GM18517 (cell line): ENCODE measurements at regions not wholly inside any gene's neighbourhood (a gene's known extent, or its start where the extent isn't known, plus 50 kb on each side); places are given as distances from the start of the nearest gene placed in this dataset.
"Not testable (repeated sequence)": the region's sequence is repeated elsewhere in the genome, so short reads cannot be mapped to it uniquely, and the experiment has no call there.

ENCODE experiments used
- ATAC-seq: cut with Tn5 transposase; IDR thresholded peaks from one replicate; pipeline ENCODE4 v1.9.1; 2021; ENCODE audit warnings: mild to moderate bottlenecking, moderate library complexity; ENCODE audit not compliant: unreplicated experiment

GRCh38 chr3:106425026-106425425, 556.2 kb upstream of the CBLB start:
- ATAC-seq = no peak

GRCh38 chr3:106425916-106426315, 557.1 kb upstream of the CBLB start:
- ATAC-seq = no peak

DNA sequence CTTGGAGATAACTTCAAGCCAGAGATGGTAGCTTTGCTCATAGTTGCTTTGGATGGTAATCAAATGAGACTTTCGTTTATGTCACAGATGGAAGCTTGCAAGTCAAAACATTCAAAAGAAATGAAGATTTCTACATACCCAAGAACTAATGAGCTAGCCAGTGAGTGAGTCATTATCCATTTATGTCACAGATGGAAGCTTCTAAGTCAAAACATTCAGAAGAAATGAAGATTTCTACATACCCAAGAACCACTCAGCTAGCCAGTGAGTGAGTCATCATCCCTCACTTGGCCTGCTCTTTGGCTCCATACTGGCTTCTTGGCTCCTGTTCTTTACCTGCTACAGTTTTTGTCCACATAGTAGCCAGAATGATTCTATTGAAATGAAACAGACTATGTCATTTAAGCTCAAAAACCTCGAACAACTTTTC, 559.8 kb upstream of the CBLB start:
- ATAC-seq = no peak

GRCh38 chr3:106431721-106432120, 562.9 kb upstream of the CBLB start:
- no peak for ATAC-seq

DNA sequence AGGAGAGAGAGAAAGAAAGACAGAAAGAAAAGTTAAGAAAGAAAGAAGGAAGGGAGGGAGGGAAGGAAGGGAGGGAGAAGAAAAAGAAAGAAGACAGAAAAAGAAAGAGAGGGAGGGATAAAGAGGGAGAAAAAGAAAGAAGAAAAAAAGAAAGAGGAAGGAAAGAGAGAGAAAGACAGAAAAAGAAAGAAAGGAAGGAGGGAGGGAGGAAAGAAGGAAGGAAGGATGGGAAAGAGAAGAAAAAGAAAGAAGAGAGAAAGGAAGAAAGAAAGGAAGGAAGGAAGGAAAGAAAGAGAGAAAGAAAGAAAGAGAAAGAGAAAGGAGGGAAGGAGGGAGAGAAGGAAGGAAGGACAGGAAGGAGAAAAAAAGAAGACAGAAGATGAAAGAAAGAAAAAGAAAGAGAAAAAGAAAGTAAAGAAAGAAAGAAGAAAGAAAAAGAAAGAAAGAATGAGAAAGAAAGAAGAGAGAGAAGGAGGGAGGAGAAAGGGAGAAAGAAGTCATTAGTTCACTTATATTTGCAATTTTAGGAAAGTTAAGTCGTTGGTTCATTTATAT, 567.2 kb upstream of the CBLB start:
- ATAC-seq = no peak

DNA sequence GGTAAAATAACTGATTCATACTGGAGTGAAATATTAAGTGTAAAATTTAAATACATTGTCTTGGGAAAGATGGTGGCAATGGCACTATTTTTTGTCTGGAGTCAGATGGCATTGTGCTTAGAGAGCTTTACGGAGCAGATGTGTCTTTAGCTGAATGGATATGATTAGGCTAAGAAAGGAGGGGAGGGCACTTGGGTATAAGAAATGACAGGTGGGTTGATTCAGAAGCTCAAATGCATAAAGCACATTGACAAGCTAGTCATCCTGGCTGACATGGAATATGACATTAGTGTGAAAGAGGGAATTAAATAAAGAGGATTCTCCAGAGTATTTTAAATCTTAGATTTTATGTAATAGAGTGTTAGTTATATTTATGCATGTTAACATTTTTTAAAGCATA, 570.1 kb upstream of the CBLB start:
- ATAC-seq = no peak

GRCh38 chr3:106440672-106441071, 571.9 kb upstream of the CBLB start:
- ATAC-seq = no peak

GRCh38 chr3:106446271-106446670, 577.5 kb upstream of the CBLB start:
- no peak for ATAC-seq

DNA sequence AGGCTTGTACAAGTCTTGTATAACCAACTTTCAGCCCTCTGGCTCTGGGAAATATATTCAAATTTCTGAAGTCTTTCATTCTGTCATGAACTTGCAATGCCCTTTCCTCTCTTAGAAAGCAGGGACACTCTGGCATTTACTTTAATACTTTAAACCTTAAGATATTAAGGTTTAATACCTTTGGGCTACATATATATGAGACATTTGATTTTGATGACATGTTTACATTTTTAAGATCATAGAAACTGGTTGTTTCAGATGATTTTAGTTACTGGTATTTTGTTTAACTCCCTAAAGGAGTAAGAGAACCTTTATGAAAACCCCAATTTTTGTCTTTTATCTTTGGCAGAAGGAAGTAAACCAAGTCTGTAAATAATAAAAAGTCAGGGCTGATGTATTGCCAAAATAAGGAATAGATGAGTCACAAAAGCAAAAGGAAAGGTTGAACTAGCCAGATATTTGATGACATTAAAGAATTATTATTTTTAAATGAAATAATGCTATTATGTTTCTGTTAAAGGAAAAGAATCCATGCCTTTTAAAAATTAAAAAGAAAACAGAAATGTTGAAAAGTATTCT, 579.0 kb upstream of the CBLB start:
- no peak for ATAC-seq

DNA sequence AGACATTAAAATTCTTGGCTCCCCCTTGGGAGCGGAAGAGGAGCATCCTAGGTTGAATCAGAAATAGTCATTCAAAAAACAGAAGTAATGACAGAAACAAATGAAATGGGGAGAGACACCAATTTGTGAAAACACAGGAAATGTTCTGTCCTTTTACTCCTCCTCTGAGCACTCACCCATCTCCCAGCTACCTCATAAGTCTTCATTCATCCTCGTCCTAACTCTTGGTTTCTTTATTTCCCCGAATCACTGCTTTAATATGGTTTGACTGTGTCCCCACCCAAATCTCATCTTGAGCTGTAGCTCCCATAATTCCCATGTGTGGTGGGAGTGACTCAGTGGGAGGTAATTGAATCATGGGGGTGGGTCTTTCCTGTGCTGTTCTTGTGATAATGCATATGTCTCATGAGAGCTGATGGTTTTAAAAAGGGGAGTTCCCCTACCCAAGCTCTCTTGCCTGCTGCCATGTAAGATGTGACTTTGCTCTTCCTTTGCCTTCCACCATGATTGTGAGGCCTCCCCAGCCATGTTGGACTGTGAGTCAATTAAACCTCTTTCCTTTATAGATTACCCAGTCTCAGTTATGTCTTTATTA, 579.7 kb upstream of the CBLB start:
- not testable (repeated sequence) for ATAC-seq

DNA sequence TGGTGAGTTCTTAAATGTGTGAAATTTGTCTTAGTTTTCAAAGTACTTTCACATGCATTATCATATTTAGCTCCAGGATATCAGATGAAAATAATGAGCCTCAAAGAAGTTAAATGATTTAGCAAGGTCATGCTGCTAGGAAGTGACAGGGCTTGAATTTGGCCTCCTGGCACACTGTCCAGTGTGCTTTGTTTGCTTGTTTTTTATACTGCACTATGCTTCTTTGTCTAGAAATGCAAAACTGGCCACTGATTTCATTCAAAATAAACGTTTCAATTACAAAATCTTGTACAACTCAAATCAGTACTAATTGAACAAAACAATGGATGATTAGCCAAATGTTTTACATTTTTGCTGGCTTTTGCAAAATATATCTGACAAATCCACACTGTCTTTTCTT, 583.3 kb upstream of the CBLB start:
- ATAC-seq = no peak

GRCh38 chr3:106454497-106454896, 585.7 kb upstream of the CBLB start:
- no peak for ATAC-seq

- peak; percentile 99 for ATAC-seq
These were observed 588.7 kb upstream of the CBLB start for GRCh38 chr3:106457281-106458180.

DNA sequence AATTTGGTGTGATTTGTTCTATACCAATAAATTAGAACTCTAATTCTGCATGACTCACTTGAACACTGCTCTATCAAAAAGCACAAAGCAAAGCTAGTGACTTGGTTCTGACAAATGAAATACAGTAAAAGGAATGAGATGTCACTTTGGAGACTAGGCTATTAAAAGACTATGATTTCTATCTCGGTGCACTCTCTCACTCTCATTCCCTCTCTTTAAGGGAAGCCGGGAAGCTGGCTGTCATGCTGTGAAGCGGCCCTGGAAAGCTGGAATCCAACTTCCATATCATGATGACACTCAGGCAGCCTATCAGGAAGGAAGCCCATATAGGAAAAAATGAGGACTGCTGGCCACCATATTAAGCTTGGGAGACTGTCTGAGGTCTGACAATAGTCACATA, 590.1 kb upstream of the CBLB start:
- ATAC-seq = no peak

- no peak for ATAC-seq
These were observed 598.1 kb upstream of the CBLB start for GRCh38 chr3:106466881-106467280.

DNA sequence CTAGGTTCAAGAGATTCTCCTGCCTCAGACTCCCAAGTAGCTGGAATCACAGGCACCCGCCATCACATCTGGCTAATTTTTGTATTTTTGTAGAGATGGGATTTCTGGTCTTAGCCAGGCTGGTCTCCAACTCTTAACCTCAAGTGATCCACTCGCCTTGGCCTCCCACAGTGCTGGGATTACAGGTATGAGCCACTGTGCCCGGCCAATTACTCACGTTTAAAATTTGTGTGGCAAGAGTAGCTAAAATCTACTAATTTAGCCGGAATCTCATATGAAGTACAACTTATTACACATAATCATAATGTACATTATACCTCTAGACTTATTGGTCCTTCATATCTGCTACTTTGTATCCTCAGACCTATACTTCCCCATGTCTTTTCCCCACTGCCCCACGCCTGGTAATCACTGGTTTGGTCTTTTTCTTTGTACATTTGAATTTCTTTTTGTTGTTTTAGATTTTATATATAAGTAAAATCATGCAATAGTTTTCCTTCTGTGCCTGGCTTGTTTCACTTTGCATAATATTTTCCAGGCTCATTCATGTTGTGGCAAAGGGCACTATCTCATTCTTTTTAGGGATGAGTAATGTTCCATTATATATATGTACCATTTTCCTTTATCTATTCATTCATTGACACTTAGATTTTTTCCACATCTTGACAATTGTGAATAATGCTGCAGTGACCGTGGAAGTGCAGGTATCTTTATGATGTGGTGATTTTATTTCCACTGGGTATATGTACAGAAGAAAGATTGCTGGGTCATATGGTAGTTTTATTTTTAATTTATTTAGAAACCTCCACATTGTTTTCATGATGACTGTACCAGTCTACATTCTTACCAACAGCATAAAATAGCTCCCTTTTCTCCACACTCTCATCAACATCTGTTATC, 605.0 kb upstream of the CBLB start:
- no peak for ATAC-seq

DNA sequence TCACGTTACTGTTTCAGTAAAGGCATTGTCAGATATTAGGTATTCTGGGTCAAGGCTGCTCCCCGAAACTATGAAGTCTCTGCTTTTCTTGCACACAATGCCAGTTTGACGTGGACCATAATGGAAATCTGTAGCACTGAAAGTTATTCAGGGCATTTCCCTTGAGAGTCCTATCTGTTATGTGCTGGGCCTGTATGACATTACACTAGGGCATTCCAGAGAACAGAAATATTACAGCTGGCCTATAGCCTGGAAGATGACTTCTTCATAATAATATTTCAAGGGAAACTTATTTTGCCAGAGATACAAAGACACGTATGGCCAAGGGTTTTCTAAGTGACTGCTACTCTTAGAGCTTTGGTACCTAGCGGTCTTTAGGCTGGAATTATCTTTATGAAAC, 613.6 kb upstream of the CBLB start:
- no peak for ATAC-seq

DNA sequence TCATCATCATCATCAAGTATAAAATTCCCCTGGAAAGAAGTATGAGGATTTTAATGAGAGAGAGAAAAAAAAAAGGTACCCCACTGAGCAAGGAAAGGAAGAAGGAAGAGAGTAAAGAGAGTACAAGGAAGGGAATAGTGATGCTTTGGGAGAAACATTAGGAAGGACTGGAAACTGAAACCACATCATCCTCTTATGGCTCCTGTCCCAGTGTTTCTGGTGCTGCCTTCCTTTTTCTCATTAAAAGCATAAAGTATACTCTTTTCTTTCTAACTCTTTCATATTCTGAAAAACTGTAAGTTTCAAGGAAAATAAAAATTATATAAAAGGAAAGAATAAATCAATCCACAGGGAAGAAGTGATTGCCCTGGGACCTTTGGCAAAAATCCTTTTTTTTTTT, 616.4 kb upstream of the CBLB start:
- ATAC-seq = no peak

DNA sequence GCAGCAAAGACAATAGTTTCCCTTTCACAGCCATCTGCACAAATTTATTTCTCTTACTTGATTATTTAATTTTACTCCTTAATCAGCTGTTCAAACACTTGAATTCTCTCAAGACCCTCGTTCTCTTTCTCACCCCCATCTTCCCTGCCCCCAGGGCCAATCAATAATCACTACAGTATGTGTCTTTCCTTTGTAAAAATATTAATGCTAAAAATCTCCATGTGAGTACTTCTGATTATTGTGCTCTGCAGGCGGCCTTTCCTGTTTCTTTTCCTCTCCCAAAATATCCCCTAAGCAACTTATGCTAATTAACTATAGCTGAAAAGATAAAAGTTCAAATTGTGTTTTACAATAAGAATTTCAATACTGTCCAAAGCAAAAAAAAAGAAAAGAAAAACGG, 617.0 kb upstream of the CBLB start:
- no peak for ATAC-seq

GRCh38 chr3:106486945-106487639, 618.3 kb upstream of the CBLB start:
- not testable (repeated sequence) for ATAC-seq
